Activated naive CD4-positive, alpha-beta T cell treated with anti-CD3 and anti-CD28 coated beads, Interleukin-2, amount 10 ng/mL, durations not matched to agents 7 days and 5 days (primary cell): ENCODE measurements at regions not wholly inside any gene's neighbourhood (a gene's known extent, or its start where the extent isn't known, plus 50 kb on each side); places are given as distances from the start of the nearest gene placed in this dataset.
"Not testable (repeated sequence)": the region's sequence is repeated elsewhere in the genome, so short reads cannot be mapped to it uniquely, and the experiment has no call there.

Experiments used
- CTCF ChIA-PET: fragments of 350-600 bp; sonication (Branson Sonifier 250); formaldehyde crosslinking; loops from one replicate; lab custom pipeline; 2021; ENCODE audit warnings: antibody characterized with exemption; lab: Charles Lee
- DNase-seq: peaks from one replicate; pipeline ENCODE4 v3.0.0-alpha.2; 2020
- H3K27ac Mint-ChIP-seq: one replicate; pipeline ENCODE4 v1.8.0; 2021; ENCODE audit warnings: mild to moderate bottlenecking, moderate library complexity, mixed read lengths
- H3K27me3 Mint-ChIP-seq: one replicate; pipeline ENCODE4 v1.8.0; 2021; ENCODE audit warnings: mild to moderate bottlenecking, mixed read lengths
- H3K36me3 Mint-ChIP-seq: one replicate; pipeline ENCODE4 v1.8.0; 2021; ENCODE audit warnings: mixed read lengths
- H3K4me1 Mint-ChIP-seq: one replicate; pipeline ENCODE4 v1.8.0; 2021; ENCODE audit warnings: mixed read lengths
- H3K4me3 Mint-ChIP-seq: one replicate; pipeline ENCODE4 v1.8.0; 2021; ENCODE audit warnings: mild to moderate bottlenecking, moderate library complexity, mixed read lengths
- H3K9me3 Mint-ChIP-seq: one replicate; pipeline ENCODE4 v1.8.0; 2021; ENCODE audit warnings: mixed read lengths

GRCh38 chr6:121879149-121879548 lies 443.7 kb downstream of the GJA1 start:
- DNase-seq = no peak
- Mint-ChIP-seq H3K27ac (no peak overlapping the region), H3K27me3 (no peaks in the 10 kb centered on the region), H3K36me3 (no peaks in the 10 kb centered on the region), H3K9me3 (no peaks in the 10 kb centered on the region), H3K4me3 (no peak overlapping the region), H3K4me1 (no peaks in the 10 kb centered on the region)
- CTCF ChIA-PET = interaction anchor here (1.0 kb wide), 1 partner anchor 24 kb away, joined by 3 read pairs; no protein-coding TSS in a partner anchor

- no peaks in the 10 kb centered on the region for H3K36me3 Mint-ChIP-seq
- H3K4me1 Mint-ChIP-seq = no peaks in the 10 kb centered on the region
- no peaks in the 10 kb centered on the region for H3K9me3 Mint-ChIP-seq
- H3K27ac Mint-ChIP-seq = no peak overlapping the region
- no peaks in the 10 kb centered on the region for H3K27me3 Mint-ChIP-seq
- no peak overlapping the region for H3K4me3 Mint-ChIP-seq
- CTCF ChIA-PET = interaction anchor here (0.6 kb wide), 1 partner anchor 618 kb away, joined by 3 read pairs; no protein-coding TSS in a partner anchor
- no peak for DNase-seq
These were observed 445.4 kb downstream of the GJA1 start for GRCh38 chr6:121880831-121881230.

GRCh38 chr6:121881974-121882667 lies 446.7 kb downstream of the GJA1 start:
- Mint-ChIP-seq H3K4me1 (no peaks in the 10 kb centered on the region), H3K27ac (no peak overlapping the region), H3K4me3 (no peak overlapping the region), H3K9me3 (no peaks in the 10 kb centered on the region), H3K36me3 (no peaks in the 10 kb centered on the region), H3K27me3 (no peaks in the 10 kb centered on the region)
- DNase-seq = no peak
- CTCF ChIA-PET = no interaction called here

GRCh38 chr6:121884091-121884490 lies 448.6 kb downstream of the GJA1 start:
- Mint-ChIP-seq H3K9me3 (no peaks in the 10 kb centered on the region), H3K36me3 (no peaks in the 10 kb centered on the region), H3K4me1 (no peaks in the 10 kb centered on the region), H3K4me3 (no peak overlapping the region), H3K27ac (no peak overlapping the region), H3K27me3 (no peaks in the 10 kb centered on the region)
- no peak for DNase-seq
- CTCF ChIA-PET = no interaction called here

- DNase-seq = no peak
- Mint-ChIP-seq H3K4me1 (no peaks in the 10 kb centered on the region), H3K27me3 (no peaks in the 10 kb centered on the region), H3K9me3 (no peaks in the 10 kb centered on the region), H3K4me3 (no peak overlapping the region), H3K27ac (no peak overlapping the region), H3K36me3 (no peaks in the 10 kb centered on the region)
- CTCF ChIA-PET = no interaction called here
These were observed 449.2 kb downstream of the GJA1 start for GRCh38 chr6:121884620-121885019.

GRCh38 chr6:121885399-121886152 lies 450.1 kb downstream of the GJA1 start:
- Mint-ChIP-seq H3K4me1 (no peaks in the 10 kb centered on the region), H3K9me3 (no peaks in the 10 kb centered on the region), H3K27ac (no peak overlapping the region), H3K36me3 (no peaks in the 10 kb centered on the region), H3K27me3 (no peaks in the 10 kb centered on the region), H3K4me3 (no peak overlapping the region)
- no peak for DNase-seq
- CTCF ChIA-PET = interaction anchor here (0.7 kb wide), 1 partner anchor 1942 kb away, joined by 3 read pairs; no protein-coding TSS in a partner anchor

GRCh38 chr6:121886223-121886830 lies 450.9 kb downstream of the GJA1 start:
- CTCF ChIA-PET = no interaction called here
- Mint-ChIP-seq H3K27me3 (no peaks in the 10 kb centered on the region), H3K36me3 (no peaks in the 10 kb centered on the region), H3K27ac (no peak overlapping the region), H3K4me3 (no peak overlapping the region), H3K9me3 (no peaks in the 10 kb centered on the region), H3K4me1 (no peaks in the 10 kb centered on the region)
- DNase-seq = no peak

- H3K36me3 Mint-ChIP-seq = no peaks in the 10 kb centered on the region
- DNase-seq = no peak
- no peak overlapping the region for H3K4me3 Mint-ChIP-seq
- H3K4me1 Mint-ChIP-seq = no peaks in the 10 kb centered on the region
- H3K9me3 Mint-ChIP-seq = no peaks in the 10 kb centered on the region
- no peaks in the 10 kb centered on the region for H3K27me3 Mint-ChIP-seq
- H3K27ac Mint-ChIP-seq = no peak overlapping the region
- CTCF ChIA-PET = no interaction called here
These were observed 452.3 kb downstream of the GJA1 start for GRCh38 chr6:121887724-121888123.

GRCh38 chr6:121890307-121890910 lies 455.0 kb downstream of the GJA1 start:
- no peaks in the 10 kb centered on the region for H3K27me3 Mint-ChIP-seq
- no peaks in the 10 kb centered on the region for H3K4me1 Mint-ChIP-seq
- CTCF ChIA-PET = no interaction called here
- no peaks in the 10 kb centered on the region for H3K9me3 Mint-ChIP-seq
- DNase-seq = no peak
- H3K36me3 Mint-ChIP-seq = no peaks in the 10 kb centered on the region
- H3K27ac Mint-ChIP-seq = no peak overlapping the region
- no peak overlapping the region for H3K4me3 Mint-ChIP-seq

- CTCF ChIA-PET, H3K36me3 Mint-ChIP-seq, H3K4me1 Mint-ChIP-seq, H3K4me3 Mint-ChIP-seq, H3K27me3 Mint-ChIP-seq, H3K27ac Mint-ChIP-seq, DNase-seq, H3K9me3 Mint-ChIP-seq: not testable (repeated sequence)
These were observed 460.3 kb downstream of the GJA1 start for GRCh38 chr6:121895731-121896130.

GRCh38 chr6:121896363-121896762 lies 460.9 kb downstream of the GJA1 start:
- CTCF ChIA-PET = no interaction called here
- Mint-ChIP-seq H3K9me3 (no peaks in the 10 kb centered on the region), H3K36me3 (no peaks in the 10 kb centered on the region), H3K27ac (no peak overlapping the region), H3K4me3 (no peak overlapping the region), H3K27me3 (no peaks in the 10 kb centered on the region), H3K4me1 (no peaks in the 10 kb centered on the region)
- DNase-seq = no peak

GRCh38 chr6:121896771-121897170 lies 461.3 kb downstream of the GJA1 start:
- CTCF ChIA-PET = no interaction called here
- no peak overlapping the region for H3K4me3 Mint-ChIP-seq
- H3K27me3 Mint-ChIP-seq = no peaks in the 10 kb centered on the region
- H3K9me3 Mint-ChIP-seq = no peaks in the 10 kb centered on the region
- no peak for DNase-seq
- H3K27ac Mint-ChIP-seq = no peak overlapping the region
- no peaks in the 10 kb centered on the region for H3K36me3 Mint-ChIP-seq
- H3K4me1 Mint-ChIP-seq = no peaks in the 10 kb centered on the region

GRCh38 chr6:121897337-121897760 lies 461.9 kb downstream of the GJA1 start:
- DNase-seq = no peak
- H3K36me3 Mint-ChIP-seq = no peaks in the 10 kb centered on the region

GRCh38 chr6:121901432-121901831 lies 466.0 kb downstream of the GJA1 start:
- Mint-ChIP-seq H3K27ac (no peak overlapping the region), H3K4me1 (no peaks in the 10 kb centered on the region), H3K4me3 (no peak overlapping the region), H3K27me3 (no peaks in the 10 kb centered on the region), H3K36me3 (no peaks in the 10 kb centered on the region), H3K9me3 (no peaks in the 10 kb centered on the region)
- CTCF ChIA-PET = no interaction called here
- no peak for DNase-seq

More at GRCh38 chr6:121897337-121897760, 461.9 kb downstream of the GJA1 start:
- CTCF ChIA-PET = no interaction called here
- Mint-ChIP-seq H3K27me3 (no peaks in the 10 kb centered on the region), H3K27ac (no peak overlapping the region), H3K4me1 (no peaks in the 10 kb centered on the region), H3K9me3 (no peaks in the 10 kb centered on the region), H3K4me3 (no peak overlapping the region)
